Endothelial cell of umbilical vein (primary cell): ENCODE measurements at regions not wholly inside any gene's neighbourhood (a gene's known extent, or its start where the extent isn't known, plus 50 kb on each side); places are given as distances from the start of the nearest gene placed in this dataset.
A peak's percentile ranks its signal among the peaks of the same experiment; 100 is the strongest.

Experiments used
- BruUV-seq: library from RNA; stranded (reverse); fragments of 400-500 nt; replicated peaks from 2 replicates; lab custom pipeline; 2021; lab: Mats Ljungman, UMichigan
- CTCF ChIA-PET: fragments of 300-600, 350-600 bp; sonication (Branson Sonifier 250); formaldehyde crosslinking; loops from one replicate; lab custom pipeline; 2021; ENCODE audit warnings: antibody characterized with exemption, inconsistent platforms; lab: Charles Lee
- POLR2A ChIA-PET: fragments of 300-600, 350-600 bp; sonication (Branson Sonifier 250); formaldehyde crosslinking; loops from one replicate; lab custom pipeline; 2021; ENCODE audit warnings: antibody characterized with exemption, inconsistent platforms; lab: Charles Lee
- DNase-seq: peaks from one replicate; pipeline ENCODE4 v3.0.0-alpha.2; 2011; ENCODE audit warnings: low read depth, low spot score
- FAIRE-seq: peaks from 2 replicates; lab custom pipeline; 2011; peaks lifted over from hg19 to GRCh38; lab: Jason Lieb, UNC
- H2AFZ ChIP-seq: 2 replicates; pipeline ENCODE4 v1.6.0; 2012; ENCODE audit warnings: low read depth, low read length, control low read depth, inconsistent platforms
- H3K27ac ChIP-seq: 2 replicates; pipeline ENCODE4 v1.5.1; 2011; ENCODE audit warnings: low read depth, mild to moderate bottlenecking, control low read depth, low read length, moderate library complexity; ENCODE audit not compliant: insufficient read depth
- H3K27me3 ChIP-seq, 2 experiments: 2 replicates each; pipeline versions ENCODE4 v1.6.0 to v1.6.1; 2011; ENCODE audit warnings: low read length in 2 of 2, mixed read lengths in 1 of 2; ENCODE audit not compliant: control insufficient read depth in 2 of 2, insufficient read depth in 2 of 2
- H3K36me3 ChIP-seq, 2 experiments: 2 replicates in 1 of 2; 3 replicates in 1 of 2; pipeline ENCODE4 v1.5.1; 2011; ENCODE audit warnings: low read length in 2 of 2, mild to moderate bottlenecking in 1 of 2, moderate library complexity in 1 of 2; ENCODE audit not compliant: control insufficient read depth in 2 of 2, insufficient read depth in 2 of 2; ENCODE audit errors: extremely low read depth in 1 of 2
- H3K4me1 ChIP-seq: 3 replicates; pipeline ENCODE4 v1.5.1; 2011; ENCODE audit warnings: mild to moderate bottlenecking, low read length; ENCODE audit not compliant: control insufficient read depth, insufficient read depth; ENCODE audit errors: extremely low read depth
- H3K4me2 ChIP-seq: 2 replicates; pipeline ENCODE4 v1.6.1; 2011; ENCODE audit warnings: low read length, control low read depth, mixed read lengths; ENCODE audit not compliant: insufficient read depth
- H3K4me3 ChIP-seq, 3 experiments: fragments of 200-600 bp in 1 of 3; sonication (generic), shearing (Covaris generic) in 1 of 3; replicated peaks in 1 of 3; 2 replicates each; pipeline ENCODE4 v1.5.1; 2011 to 2016; ENCODE audit warnings: control low read depth in 3 of 3, low read length in 3 of 3, mild to moderate bottlenecking in 2 of 3, inconsistent platforms in 1 of 3, low read depth in 1 of 3, moderate library complexity in 1 of 3; ENCODE audit not compliant: insufficient read depth in 1 of 3
- H3K79me2 ChIP-seq: 2 replicates; pipeline ENCODE4 v1.6.0; 2012; ENCODE audit warnings: low read length, inconsistent platforms; ENCODE audit not compliant: control insufficient read depth, insufficient read depth
- H3K9ac ChIP-seq: replicated peaks from 2 replicates; pipeline ENCODE3; 2011; ENCODE audit warnings: low read length, control low read depth; ENCODE audit not compliant: insufficient read depth; ENCODE audit errors: extremely low read depth
- H3K9me1 ChIP-seq: replicated peaks from 3 replicates; pipeline ENCODE4 v1.6.0; 2011; ENCODE audit warnings: mild to moderate bottlenecking, low read length; ENCODE audit not compliant: control insufficient read depth, insufficient read depth; ENCODE audit errors: extremely low read depth
- H3K9me3 ChIP-seq: replicated peaks from 2 replicates; pipeline ENCODE4 v1.5.1; 2012; ENCODE audit warnings: low read length, inconsistent platforms; ENCODE audit not compliant: control insufficient read depth, insufficient read depth
- H4K20me1 ChIP-seq: replicated peaks from 2 replicates; pipeline ENCODE3; 2011; ENCODE audit warnings: mild to moderate bottlenecking, low read length; ENCODE audit not compliant: control insufficient read depth, insufficient read depth; ENCODE audit errors: extremely low read depth
- EZH2 ChIP-seq: IDR thresholded peaks from 2 replicates; pipeline ENCODE4 v1.6.1; 2012; ENCODE audit warnings: borderline replicate concordance, low read depth, mild to moderate bottlenecking, moderate library complexity, low read length, inconsistent platforms; ENCODE audit not compliant: severe bottlenecking
- FOS ChIP-seq: IDR thresholded peaks from 2 replicates; pipeline ENCODE4 v1.6.1; 2011; ENCODE audit warnings: mild to moderate bottlenecking, low read length, moderate library complexity, borderline replicate concordance; ENCODE audit not compliant: insufficient read depth
- GATA2 ChIP-seq: IDR thresholded peaks from 2 replicates; pipeline ENCODE4 v1.7.0; 2011; ENCODE audit warnings: low read depth, mild to moderate bottlenecking, moderate library complexity, mixed read lengths, low read length; ENCODE audit not compliant: insufficient read length, insufficient read depth
- JUN ChIP-seq: IDR thresholded peaks from 2 replicates; pipeline ENCODE4 v1.6.1; 2011; ENCODE audit warnings: borderline replicate concordance, low read depth; ENCODE audit not compliant: insufficient read length, insufficient read depth
- MYC ChIP-seq: IDR thresholded peaks from one replicate; pipeline ENCODE4 v1.6.1; 2011; ENCODE audit warnings: mild to moderate bottlenecking, low read depth, low read length
- POLR2A ChIP-seq: IDR thresholded peaks from 2 replicates; pipeline ENCODE4 v1.6.1; 2012; ENCODE audit warnings: low read depth, mild to moderate bottlenecking, control low read depth, low read length
- POLR2AphosphoS5 ChIP-seq: IDR thresholded peaks from 2 replicates; pipeline ENCODE4 v1.6.1; 2012; ENCODE audit warnings: low read depth, mild to moderate bottlenecking, control low read depth, low read length, moderate library complexity; ENCODE audit not compliant: insufficient read depth
- dilution Hi-C: fragments of 300-500 bp; cut with MboI; formaldehyde crosslinking; loops from one replicate; pipeline ENCODE4 v1.15.0; 2019; ENCODE audit warnings: low sequenced_read_pairs; ENCODE audit not compliant: extremely low pct_ligation_motif_present
- intact Hi-C: fragments of 100-400 bp; cut with micrococcal nuclease; formaldehyde crosslinking; loops from one replicate; pipeline ENCODE4 v1.10.0; 2022
- TF ChIP-seq, protein P1 (sequence below), 2 donors: IDR thresholded peaks; 1 replicate in 1 of 2; 2 replicates in 1 of 2; pipeline ENCODE4 v1.5.1; 2011; ENCODE audit warnings: low read length in 2 of 2, mild to moderate bottlenecking in 2 of 2, moderate library complexity in 2 of 2, control low read depth in 1 of 2, inconsistent platforms in 1 of 2, low read depth in 1 of 2; ENCODE audit not compliant: insufficient read depth in 1 of 2; ENCODE audit errors: extremely low read depth in 1 of 2
- TF ChIP-seq, protein P2 (sequence below): IDR thresholded peaks from 2 replicates; pipeline ENCODE4 v1.6.1; 2011; ENCODE audit not compliant: insufficient read depth, insufficient read length

DNA sequence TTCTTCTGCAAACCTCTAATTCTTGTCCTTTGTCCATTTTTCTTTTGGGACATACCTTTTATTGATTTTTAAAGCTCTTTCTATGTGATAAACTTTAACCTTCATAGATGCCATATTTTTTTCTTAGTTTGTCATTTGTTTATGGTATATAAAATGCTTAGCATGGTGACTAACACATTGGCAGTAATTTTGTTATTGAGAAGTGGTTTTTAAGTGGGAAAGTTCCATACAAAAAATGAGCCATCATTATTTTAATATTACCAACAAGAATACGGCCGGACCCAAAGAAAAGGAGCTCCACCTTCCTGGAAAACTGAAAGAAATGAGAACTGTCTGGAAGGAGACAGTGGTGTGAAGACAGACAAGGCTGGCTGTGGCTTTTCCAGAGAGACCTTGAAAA is 270.1 kb upstream of the SIX2 start:
- Histone ChIP-seq H3K9me1 (no peaks in the 10 kb centered on the region), H4K20me1 (no peaks in the 10 kb centered on the region), H3K27ac (no peak overlapping the region), H2AFZ (no peak overlapping the region), H3K9ac (no peak overlapping the region), H3K79me2 (no peaks in the 10 kb centered on the region), H3K27me3 (no peaks in the 10 kb centered on the region), H3K4me1 (peaks cover 38% of the 10 kb centered on the region), H3K4me2 (no peak overlapping the region), H3K9me3 (no peaks in the 10 kb centered on the region), H3K4me3 (no peak overlapping the region), H3K36me3 (no peaks in the 10 kb centered on the region)
- dilution Hi-C loops (no loop called here), intact Hi-C loops (no loop called here)
- FAIRE-seq: peak; percentile 12
- POLR2A ChIA-PET: no interaction called here
- no TSS peak for BruUV-seq
- DNase-seq: no peak
- no peak for TF ChIP-seq EZH2
- no peak for TF ChIP-seq POLR2AphosphoS5
- no peak for TF ChIP-seq GATA2
- no peak for TF ChIP-seq MYC
- TF ChIP-seq FOS: no peak
- TF ChIP-seq, protein P1, sequence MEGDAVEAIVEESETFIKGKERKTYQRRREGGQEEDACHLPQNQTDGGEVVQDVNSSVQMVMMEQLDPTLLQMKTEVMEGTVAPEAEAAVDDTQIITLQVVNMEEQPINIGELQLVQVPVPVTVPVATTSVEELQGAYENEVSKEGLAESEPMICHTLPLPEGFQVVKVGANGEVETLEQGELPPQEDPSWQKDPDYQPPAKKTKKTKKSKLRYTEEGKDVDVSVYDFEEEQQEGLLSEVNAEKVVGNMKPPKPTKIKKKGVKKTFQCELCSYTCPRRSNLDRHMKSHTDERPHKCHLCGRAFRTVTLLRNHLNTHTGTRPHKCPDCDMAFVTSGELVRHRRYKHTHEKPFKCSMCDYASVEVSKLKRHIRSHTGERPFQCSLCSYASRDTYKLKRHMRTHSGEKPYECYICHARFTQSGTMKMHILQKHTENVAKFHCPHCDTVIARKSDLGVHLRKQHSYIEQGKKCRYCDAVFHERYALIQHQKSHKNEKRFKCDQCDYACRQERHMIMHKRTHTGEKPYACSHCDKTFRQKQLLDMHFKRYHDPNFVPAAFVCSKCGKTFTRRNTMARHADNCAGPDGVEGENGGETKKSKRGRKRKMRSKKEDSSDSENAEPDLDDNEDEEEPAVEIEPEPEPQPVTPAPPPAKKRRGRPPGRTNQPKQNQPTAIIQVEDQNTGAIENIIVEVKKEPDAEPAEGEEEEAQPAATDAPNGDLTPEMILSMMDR (IDR thresholded peaks at IDR 0.05; ENCODE audit: extremely low read depth in 1 of 2, insufficient read depth in 1 of 2, low read depth in 1 of 2, low read length in 2 of 2): no peak
- no peak for TF ChIP-seq JUN
- TF ChIP-seq POLR2A: no peak
- TF ChIP-seq, protein P2, sequence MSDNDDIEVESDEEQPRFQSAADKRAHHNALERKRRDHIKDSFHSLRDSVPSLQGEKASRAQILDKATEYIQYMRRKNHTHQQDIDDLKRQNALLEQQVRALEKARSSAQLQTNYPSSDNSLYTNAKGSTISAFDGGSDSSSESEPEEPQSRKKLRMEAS: no peak
- CTCF ChIA-PET: interaction anchor here (1.2 to 4.5 kb wide), 4 partner anchors 10 to 74 kb away, joined by 3 to 23 read pairs (median 5); no protein-coding TSS in a partner anchor
